ENCODE measurements at regions not wholly inside any gene's neighbourhood (a gene's known extent, or its start where the extent isn't known, plus 50 kb on each side); places are given as distances from the start of the nearest gene placed in this dataset.

GRCh38 chr1:86247597-86248279, 91.2 kb upstream of the COL24A1 start:
- no TSS peak for BruUV-seq (replicated peaks)
- ATAC-seq (no peak), DNase-seq (ENCODE audit: low read depth, low spot score) (no peak)
- Histone ChIP-seq H2AFZ (ENCODE audit: low read depth, low read length, poor library complexity, severe bottlenecking) (no peak overlapping the region), H4K20me1 (ENCODE audit: insufficient read depth) (no peaks in the 10 kb centered on the region), H3K9ac (ENCODE audit: low read length) (no peak overlapping the region), H3K27ac (ENCODE audit: low read depth, low read length) (no peak overlapping the region), H3K4me1 (ENCODE audit: control insufficient read depth in 1 of 2, insufficient read depth in 2 of 2, low read length in 2 of 2) (no peaks in the 10 kb centered on the region), H3K9me2 (ENCODE audit: insufficient read depth) (no peaks in the 10 kb centered on the region), H3K4me3 (replicated peaks in 1 of 2; ENCODE audit: low read depth in 1 of 2, low read length in 2 of 2) (no peak overlapping the region), H3K27me3 (ENCODE audit: insufficient read depth, low read length) (no peaks in the 10 kb centered on the region), H3K4me2 (ENCODE audit: low read length) (no peak overlapping the region), H3K9me3 (ENCODE audit: control insufficient read depth in 1 of 2, insufficient read depth in 1 of 2, low read depth in 1 of 2, low read length in 2 of 2) (no peaks in the 10 kb centered on the region), H3K36me3 (ENCODE audit: control insufficient read depth in 1 of 2, insufficient read depth in 2 of 2, low read length in 2 of 2) (no peaks in the 10 kb centered on the region), H3K79me2 (ENCODE audit: insufficient read depth, low read length) (no peaks in the 10 kb centered on the region)
- ChIA-PET CTCF (no interaction called here), RAD21 (ENCODE audit: low non-redundant PET in 1 of 2, low total read pairs in 2 of 2, uncharacterized antibody in 2 of 2, unreplicated experiment in 2 of 2) (no interaction called here), POLR2A (no interaction called here)
- intact Hi-C loops (cut with micrococcal nuclease) = no loop called here
- no peak for TF ChIP-seq SP1 (IDR thresholded peaks at IDR 0.05; ENCODE audit: low read depth)
- TF ChIP-seq RAD21 (IDR thresholded peaks at IDR 0.05; ENCODE audit: low read depth) = no peak
- no peak for TF ChIP-seq EZH2 (IDR thresholded peaks at IDR 0.05)
- TF ChIP-seq EGR1 (IDR thresholded peaks at IDR 0.05; ENCODE audit: low read depth) = no peak
- TF ChIP-seq FOSL1 (IDR thresholded peaks at IDR 0.05; ENCODE audit: low read depth) = no peak
- no peak for TF ChIP-seq POLR2A (IDR thresholded peaks at IDR 0.05; ENCODE audit: borderline replicate concordance, extremely low read depth, insufficient read depth, insufficient read length)
- TF ChIP-seq, protein P1, sequence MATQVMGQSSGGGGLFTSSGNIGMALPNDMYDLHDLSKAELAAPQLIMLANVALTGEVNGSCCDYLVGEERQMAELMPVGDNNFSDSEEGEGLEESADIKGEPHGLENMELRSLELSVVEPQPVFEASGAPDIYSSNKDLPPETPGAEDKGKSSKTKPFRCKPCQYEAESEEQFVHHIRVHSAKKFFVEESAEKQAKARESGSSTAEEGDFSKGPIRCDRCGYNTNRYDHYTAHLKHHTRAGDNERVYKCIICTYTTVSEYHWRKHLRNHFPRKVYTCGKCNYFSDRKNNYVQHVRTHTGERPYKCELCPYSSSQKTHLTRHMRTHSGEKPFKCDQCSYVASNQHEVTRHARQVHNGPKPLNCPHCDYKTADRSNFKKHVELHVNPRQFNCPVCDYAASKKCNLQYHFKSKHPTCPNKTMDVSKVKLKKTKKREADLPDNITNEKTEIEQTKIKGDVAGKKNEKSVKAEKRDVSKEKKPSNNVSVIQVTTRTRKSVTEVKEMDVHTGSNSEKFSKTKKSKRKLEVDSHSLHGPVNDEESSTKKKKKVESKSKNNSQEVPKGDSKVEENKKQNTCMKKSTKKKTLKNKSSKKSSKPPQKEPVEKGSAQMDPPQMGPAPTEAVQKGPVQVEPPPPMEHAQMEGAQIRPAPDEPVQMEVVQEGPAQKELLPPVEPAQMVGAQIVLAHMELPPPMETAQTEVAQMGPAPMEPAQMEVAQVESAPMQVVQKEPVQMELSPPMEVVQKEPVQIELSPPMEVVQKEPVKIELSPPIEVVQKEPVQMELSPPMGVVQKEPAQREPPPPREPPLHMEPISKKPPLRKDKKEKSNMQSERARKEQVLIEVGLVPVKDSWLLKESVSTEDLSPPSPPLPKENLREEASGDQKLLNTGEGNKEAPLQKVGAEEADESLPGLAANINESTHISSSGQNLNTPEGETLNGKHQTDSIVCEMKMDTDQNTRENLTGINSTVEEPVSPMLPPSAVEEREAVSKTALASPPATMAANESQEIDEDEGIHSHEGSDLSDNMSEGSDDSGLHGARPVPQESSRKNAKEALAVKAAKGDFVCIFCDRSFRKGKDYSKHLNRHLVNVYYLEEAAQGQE (IDR thresholded peaks at IDR 0.05; ENCODE audit: low read depth) = no peak
- TF ChIP-seq, protein P2, sequence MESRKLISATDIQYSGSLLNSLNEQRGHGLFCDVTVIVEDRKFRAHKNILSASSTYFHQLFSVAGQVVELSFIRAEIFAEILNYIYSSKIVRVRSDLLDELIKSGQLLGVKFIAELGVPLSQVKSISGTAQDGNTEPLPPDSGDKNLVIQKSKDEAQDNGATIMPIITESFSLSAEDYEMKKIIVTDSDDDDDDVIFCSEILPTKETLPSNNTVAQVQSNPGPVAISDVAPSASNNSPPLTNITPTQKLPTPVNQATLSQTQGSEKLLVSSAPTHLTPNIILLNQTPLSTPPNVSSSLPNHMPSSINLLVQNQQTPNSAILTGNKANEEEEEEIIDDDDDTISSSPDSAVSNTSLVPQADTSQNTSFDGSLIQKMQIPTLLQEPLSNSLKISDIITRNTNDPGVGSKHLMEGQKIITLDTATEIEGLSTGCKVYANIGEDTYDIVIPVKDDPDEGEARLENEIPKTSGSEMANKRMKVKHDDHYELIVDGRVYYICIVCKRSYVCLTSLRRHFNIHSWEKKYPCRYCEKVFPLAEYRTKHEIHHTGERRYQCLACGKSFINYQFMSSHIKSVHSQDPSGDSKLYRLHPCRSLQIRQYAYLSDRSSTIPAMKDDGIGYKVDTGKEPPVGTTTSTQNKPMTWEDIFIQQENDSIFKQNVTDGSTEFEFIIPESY (IDR thresholded peaks at IDR 0.05; ENCODE audit: extremely low read depth, insufficient replicate concordance, low read length) = no peak
- no peak for TF ChIP-seq YY1 (IDR thresholded peaks at IDR 0.05; ENCODE audit: extremely low read depth, insufficient replicate concordance, low read depth, low read length)

Data from HCT116 (cell line).